ENCODE measurements at regions not wholly inside any gene's neighbourhood (a gene's known extent, or its start where the extent isn't known, plus 50 kb on each side); places are given as distances from the start of the nearest gene placed in this dataset.

- no peak for DNase-seq
Measured at GRCh38 chr2:204012072-204012653, 75.6 kb downstream of the ICOS start.

DNA sequence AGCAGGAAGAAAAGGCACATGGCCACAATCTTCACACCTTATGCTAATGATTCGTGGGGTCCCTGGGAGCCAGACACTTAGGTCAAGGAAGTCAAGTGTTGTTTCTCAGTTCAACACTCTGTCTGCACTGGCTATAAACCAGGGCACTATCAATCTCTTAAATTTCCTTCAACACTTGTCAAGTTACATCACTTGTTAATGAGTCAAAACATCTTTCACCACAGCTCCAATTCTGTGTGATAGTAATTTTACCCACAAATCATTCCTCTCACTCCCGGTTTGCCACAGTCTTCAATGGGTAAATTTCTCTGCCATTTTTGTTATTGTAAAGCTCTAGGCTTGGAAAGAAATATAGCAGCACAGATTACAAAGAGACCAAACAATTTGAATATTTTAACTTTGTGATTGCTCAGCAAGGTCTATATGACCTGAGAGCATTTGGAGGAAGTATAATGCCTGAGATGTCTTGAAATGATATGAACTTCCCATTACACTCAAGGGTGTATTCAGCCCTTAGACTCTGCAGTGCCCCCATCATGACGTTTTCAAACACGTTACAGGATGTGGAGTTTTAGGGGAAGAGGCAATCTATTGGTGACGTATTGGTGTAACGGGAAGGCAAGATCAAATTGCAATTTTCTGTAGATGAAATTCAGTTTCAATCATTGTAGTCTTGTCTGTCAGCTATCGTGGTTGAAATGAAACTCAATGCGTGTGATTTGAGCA is 78.7 kb downstream of the ICOS start:
- no peak for DNase-seq

- DNase-seq, result no peak
Measured at GRCh38 chr2:204018717-204019116, 82.2 kb downstream of the ICOS start.

DNA sequence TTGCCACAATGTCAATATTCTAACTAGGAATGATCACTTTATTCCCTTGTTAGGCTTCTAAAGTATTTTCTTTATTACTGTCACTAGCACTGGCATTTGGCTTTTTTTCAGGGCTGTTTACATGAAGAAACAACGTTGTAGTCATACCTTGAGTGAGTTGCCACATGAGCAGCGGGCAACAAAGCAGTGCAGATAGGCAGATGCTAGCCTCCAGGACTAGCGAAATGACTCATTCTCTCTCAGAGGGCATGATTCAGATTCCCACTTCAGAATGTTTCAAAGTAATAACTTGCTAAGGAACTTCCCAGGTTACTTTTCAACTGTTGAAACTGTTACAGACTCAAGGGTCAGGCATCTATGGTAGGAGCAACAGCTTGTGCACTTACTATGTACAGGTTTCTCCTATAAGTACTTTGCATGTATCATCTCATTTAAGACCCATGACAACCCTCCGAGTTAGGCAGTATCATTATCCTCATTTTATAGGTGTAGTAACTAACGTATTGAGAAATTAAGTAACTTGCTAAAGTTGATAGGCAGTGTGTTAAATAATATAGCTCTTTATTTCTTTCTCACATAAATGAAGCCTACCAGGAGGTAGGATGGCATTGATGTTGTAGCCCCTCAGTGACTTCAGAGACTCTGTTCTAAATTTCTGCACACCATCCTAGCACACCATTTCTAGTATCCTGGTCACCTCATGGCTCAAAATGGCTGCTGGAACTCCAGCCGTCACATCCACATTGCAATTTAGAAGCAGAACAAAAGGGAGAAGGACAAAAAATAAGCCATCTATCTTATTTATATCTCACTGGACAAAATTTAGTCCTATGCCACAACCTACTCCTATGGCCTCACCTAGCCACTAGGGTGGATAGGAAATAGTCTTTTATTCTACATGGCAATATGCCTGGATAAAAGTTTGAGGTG is 83.3 kb downstream of the ICOS start:
- DNase-seq, result peak; percentile 74

DNA sequence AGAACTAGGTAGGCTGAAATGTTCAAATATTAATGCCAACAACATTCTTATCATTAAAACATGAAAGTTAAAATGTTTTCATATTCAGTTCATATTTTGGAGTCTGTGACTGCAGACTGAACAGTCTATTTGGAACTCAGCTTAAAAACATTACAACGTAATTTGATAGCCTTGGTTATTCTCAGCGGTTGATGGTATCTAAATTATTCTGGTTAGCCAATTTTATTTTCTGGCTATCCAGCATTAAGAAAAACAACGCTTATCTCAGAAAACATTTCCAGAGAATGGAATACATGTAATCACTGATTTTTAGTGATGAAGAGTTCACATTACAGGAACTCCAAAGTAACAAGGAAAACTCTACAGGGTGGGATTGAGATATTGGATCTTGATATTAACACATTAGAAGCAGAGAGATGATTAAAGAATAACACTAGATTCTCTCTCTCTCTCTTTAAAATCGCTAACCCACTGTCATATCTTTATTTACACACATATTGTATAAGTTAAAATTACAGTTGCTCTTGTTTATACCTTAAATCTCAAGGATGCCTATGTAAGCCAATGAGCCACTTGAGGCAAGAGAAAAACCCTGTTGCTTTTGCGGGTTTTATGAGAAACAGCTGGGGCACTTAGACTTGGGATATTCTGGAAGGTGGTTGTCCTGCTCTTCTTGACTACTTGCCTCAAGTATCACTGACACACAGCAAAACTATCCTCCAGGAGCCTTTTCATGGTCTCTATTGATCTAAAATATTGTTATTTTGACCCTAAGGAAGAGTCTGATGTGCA is 84.9 kb downstream of the ICOS start:
- no peak for DNase-seq

DNA sequence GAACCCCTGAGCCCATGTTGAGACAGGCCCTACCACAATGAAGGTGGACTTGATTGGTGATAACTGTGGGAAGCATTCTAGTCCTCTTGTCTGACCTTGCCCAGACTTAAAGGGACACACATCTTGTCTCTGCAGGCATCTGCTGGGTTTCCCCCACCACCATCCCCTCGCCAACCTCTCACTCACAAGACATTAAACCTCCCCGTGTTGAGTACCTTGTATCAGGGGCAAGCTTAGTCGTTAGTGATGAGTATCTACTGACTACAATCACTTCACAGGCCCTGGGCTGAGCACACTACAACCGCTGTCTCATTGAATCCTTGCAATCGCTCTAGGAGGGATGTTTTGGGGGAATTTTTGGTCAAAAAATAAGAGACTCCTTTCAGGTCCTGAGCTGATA is 86.0 kb downstream of the ICOS start:
- DNase-seq, result no peak

DNA sequence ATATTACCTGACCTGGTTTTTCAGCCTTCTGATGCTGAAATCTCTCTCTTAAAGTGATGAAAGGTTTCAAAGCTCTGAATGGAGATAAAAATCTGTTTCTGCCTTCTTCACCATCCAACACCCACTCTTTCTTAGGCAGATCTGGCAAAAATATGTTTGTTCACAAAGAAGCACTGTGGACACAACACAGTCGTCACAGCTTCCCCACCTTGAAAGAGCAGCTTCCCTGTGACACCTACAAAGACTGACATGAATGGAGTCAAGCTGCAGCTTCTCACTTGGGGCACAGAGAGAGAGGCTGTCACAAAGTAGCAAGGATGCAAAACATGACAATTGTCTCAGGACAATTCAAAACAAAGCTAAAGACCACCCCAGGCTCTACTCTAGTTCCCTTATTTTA is 86.5 kb downstream of the ICOS start:
- DNase-seq, result no peak

DNA sequence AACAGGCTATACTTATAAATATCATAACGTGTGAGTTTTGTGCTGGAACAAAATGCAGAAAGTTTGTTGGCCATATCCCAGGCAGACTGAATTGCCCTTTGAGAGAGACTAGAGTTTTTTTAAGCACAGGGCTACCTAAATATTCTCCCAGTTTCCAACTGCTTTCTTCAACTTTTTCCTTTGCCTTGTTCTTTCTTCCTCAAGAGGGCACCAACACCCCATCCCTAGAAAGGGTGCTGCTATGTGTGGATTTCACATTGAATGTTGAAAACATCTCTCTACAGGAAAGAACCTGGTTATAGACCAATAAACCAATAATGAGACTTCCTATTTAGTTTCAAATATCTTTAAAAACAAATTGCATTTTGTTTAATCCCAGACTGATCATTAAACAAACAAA is 87.9 kb downstream of the ICOS start:
- DNase-seq, result no peak

DNA sequence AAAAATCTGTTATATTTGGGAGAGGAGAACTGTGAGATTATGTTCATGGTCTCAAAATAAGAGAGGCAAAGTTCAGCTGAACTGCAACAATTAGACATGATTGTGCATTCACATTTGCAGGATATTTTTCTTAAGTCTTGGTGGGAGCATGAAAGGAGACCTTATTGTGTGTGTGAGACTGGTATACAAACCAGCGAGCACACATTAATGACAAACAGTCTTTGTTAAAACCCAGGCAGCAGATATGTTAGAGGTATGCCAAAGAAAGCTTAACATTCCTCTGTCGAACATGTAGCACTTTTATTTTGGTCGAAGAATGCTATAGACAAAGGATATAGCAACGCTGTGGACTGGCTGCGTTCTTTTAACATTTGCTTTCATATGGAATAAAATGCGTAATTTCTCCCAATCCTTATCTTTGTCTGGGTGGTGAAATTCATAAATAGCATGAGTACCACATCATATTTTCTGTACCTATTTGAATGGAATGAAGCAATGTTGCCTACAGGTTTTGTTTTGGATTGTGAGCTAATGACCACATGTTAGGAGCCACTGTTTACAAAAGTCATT is 88.4 kb downstream of the ICOS start:
- DNase-seq, result no peak

- DNase-seq, result no peak
Measured at GRCh38 chr2:204026294-204026693, 89.7 kb downstream of the ICOS start.

DNA sequence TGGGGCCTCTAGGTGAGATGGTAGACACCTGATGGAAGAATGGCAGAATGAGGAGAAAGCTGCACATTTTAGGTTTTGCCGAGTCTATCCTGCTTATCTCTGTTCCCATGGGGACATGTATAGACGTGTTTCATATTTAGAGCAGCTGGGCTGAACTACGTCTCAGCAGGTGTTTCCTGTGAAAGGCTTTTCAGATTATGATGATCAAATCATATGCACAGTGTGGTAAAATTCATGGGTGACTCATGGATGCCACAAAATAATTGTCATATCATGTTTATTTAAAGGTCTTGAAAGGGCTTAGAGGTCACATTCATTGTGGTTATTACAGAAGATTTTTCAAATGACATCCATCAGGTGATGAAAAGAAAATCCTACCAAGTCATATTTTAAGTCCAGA is 90.5 kb downstream of the ICOS start:
- peak; percentile 20 for DNase-seq

GRCh38 chr2:204030322-204030721 is 93.8 kb downstream of the ICOS start:
- no peak for DNase-seq

DNA sequence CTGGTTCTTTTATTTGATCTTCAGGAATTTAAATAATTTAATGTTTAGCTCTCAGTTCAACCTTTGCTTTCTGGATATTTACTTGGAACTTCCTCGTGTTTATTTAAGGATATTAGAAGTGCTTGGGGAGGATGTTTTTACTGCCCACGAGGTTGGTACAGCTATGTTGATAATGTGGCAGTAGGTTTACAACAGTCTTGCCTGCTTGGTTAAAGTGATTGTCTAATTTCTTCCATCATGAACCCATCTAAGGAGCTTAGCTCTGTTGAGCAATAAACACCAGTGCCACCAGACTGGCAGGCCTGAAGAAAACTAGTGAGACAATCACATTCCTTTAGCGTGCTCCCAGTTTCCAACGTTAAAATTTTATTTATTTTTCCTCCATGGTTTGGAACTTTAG is 94.5 kb downstream of the ICOS start:
- DNase-seq, result no peak

DNA sequence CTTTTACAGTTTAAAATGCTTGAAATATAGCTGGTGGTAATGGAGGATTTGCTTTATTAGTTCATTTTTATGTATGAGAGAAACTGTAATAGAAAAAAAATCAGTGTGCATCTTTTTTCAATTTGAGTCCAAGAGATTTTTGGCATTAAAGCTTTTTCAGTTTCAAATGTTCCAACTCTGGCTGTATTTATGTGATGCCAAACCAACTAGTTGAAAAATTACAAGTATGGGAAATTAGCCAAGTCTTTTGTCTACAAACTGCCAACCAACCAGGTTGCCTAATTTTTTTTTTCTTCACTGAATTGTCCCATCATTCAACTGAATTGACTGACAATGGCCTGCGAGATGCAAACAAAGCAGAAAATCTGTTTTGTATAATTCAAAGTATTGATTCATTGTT is 95.7 kb downstream of the ICOS start:
- DNase-seq, result no peak

DNA sequence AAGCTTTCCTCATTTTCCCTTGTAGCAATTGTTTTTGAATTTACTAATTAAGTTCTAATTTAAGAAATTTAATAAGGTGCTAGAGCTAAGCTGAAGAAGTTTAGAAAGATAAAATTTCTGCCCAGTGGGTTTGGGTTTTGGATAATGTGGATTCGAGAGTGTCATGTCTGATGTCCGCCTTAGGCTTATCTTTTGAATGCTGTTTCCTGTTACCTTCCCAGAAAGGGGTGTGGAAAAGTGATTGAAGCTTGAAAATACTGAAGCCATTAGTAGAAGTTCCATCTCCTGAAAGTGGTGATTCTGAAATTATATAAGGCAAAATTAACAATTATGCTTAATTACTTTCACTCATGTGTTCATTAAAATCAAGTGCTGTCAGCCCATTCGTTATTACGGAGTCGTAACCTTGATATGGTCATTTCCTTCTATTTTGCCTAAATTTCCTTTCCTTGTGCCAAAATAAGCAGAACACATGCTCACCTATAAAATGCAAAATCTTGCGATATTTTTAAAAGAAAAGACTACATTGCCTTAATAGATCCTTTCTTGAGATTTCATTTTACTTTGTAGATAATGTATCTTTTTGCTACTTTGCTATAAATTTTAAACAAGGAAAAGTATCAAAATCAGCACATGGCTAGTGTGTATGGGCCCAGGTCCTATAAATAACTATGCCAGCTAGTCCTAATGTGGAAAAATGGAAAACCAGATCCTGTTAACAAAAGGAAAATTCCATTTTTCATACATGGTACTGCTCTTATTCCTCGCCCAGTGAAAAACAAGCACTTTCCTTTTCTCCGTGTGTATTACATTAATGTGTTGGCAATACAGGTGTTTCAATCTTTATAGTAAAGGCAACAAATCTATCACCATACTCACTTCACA is 97.3 kb downstream of the ICOS start:
- no peak for DNase-seq

- DNase-seq, result no peak
Measured at GRCh38 chr2:204036706-204037105, 100.1 kb downstream of the ICOS start.

DNA sequence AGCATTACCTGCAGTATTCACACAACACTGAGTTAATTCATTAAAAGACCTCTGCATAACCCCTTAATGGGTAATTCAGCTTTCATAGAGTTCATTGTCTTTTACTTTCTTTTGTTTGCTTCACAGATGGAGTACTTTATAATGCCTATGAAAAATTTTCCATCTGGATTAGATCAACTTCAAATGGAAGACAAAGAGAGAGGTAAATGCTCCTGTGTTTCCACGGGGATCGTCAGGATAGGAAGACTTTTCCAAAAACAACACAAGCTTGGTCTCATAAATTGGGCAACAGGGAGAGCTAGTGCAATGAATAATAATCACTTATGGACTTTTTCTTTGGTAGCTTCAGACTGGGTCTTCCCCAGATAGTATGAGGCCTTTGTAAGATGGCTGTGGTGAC is 100.7 kb downstream of the ICOS start:
- DNase-seq, result no peak

DNA sequence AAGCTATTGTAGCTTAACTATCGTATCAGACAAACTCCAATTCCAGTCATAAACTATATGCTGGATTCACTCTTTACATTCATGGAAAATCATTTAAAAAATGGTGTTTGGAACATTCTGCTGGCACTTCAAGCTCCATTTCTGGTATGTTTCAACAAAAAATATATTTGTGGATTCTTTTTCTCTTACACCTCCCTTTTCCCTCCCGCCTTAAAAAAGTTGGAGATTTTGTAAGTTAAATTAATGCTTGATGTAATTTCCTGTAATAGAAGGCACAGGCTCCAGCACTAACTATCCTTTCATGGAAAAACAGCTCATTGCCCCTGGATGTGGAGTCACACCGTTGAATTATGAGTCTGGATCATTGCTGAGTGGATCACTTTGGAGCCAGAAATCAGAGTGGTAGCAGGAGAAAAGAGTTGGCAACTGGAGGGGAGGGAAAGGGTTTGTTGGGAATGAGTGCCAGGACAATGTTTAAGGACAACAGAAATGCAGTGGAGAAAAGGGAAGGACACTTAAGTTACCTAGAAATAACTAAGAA is 102.8 kb downstream of the ICOS start:
- DNase-seq, result no peak

DNA sequence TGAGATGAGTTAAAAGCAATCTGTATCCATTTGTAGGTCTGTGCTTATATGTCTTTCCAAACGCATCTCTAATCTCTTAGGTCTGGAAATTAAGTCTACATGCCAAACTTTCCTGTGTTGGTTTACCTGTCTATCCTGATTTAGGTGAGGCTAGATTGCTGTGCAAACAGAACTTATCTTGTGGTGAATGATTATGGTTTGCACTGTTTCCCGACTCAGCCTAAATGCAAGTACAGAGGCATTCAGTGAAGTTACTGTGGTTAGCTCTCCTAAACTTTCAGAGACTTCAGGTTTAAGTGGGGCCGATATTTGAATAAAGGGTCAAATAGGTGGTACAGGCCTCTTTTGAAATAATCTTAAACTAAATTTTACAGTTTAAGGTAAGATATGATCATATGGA is 103.5 kb downstream of the ICOS start:
- no peak for DNase-seq

GRCh38 chr2:204042401-204042800 is 105.8 kb downstream of the ICOS start:
- DNase-seq, result no peak

DNA sequence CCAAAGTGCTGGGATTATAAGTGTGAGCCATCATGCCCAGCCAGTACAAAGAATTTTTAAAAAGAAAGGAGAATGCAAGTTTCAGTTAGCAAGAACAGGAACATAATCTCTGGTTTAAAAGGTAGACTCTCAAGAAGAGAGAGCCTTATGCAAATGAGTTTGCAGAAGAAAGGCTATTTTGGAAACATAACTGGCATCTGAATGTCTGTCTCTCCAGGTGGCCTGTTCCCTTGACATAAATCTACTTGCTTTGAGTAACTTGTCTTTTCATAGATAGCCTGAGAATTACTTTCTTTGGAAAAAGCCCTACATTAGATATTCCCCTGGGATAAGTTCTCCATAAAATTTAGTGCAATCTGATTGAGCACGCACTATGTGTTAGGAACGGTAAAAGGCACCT is 109.6 kb downstream of the ICOS start:
- DNase-seq, result no peak
